Astrocyte (in vitro differentiated cells and primary cell): ENCODE measurements at regions not wholly inside any gene's neighbourhood (a gene's known extent, or its start where the extent isn't known, plus 50 kb on each side); places are given as distances from the start of the nearest gene placed in this dataset.

ENCODE experiments used
- DNase-seq: peaks from one replicate; pipeline ENCODE4 v3.0.0-alpha.2; 2010; ENCODE audit warnings: low read depth
- FAIRE-seq: peaks from 2 replicates; lab custom pipeline; 2011; peaks lifted over from hg19 to GRCh38; lab: Jason Lieb, UNC
- H2AFZ ChIP-seq: 2 replicates; pipeline ENCODE4 v1.6.0; 2012; ENCODE audit warnings: low read depth, low read length, inconsistent platforms
- H3K27ac ChIP-seq: 2 replicates; pipeline ENCODE4 v1.5.1; 2011; ENCODE audit warnings: low read depth, low read length, inconsistent platforms
- H3K27me3 ChIP-seq: 2 replicates; pipeline ENCODE4 v1.6.0; 2011; ENCODE audit warnings: low read length, inconsistent platforms; ENCODE audit not compliant: insufficient read depth
- H3K36me3 ChIP-seq: 2 replicates; pipeline ENCODE4 v1.5.1; 2011; ENCODE audit warnings: low read length, inconsistent platforms; ENCODE audit not compliant: insufficient read depth
- H3K4me1 ChIP-seq: 2 replicates; pipeline ENCODE4 v1.5.1; 2011; ENCODE audit warnings: low read length, inconsistent platforms; ENCODE audit not compliant: insufficient read depth
- H3K4me2 ChIP-seq: 2 replicates; pipeline ENCODE4 v1.6.0; 2012; ENCODE audit warnings: low read length, inconsistent platforms
- H3K4me3 ChIP-seq: 2 replicates; pipeline ENCODE4 v1.5.1; 2011; ENCODE audit warnings: low read depth, mild to moderate bottlenecking, low read length, inconsistent platforms; ENCODE audit not compliant: insufficient read depth
- H3K79me2 ChIP-seq: 2 replicates; pipeline ENCODE4 v1.6.0; 2012; ENCODE audit warnings: mild to moderate bottlenecking, low read length, inconsistent platforms; ENCODE audit not compliant: insufficient read depth
- H3K9ac ChIP-seq: 2 replicates; pipeline ENCODE4 v1.6.0; 2012; ENCODE audit warnings: mild to moderate bottlenecking, low read length, inconsistent platforms
- H3K9me3 ChIP-seq: 2 replicates; pipeline ENCODE4 v1.5.1; 2012; ENCODE audit warnings: low read depth, mild to moderate bottlenecking, low read length, inconsistent platforms; ENCODE audit not compliant: insufficient read depth
- H4K20me1 ChIP-seq: 2 replicates; pipeline ENCODE4 v1.6.0; 2012; ENCODE audit warnings: low read length, inconsistent platforms; ENCODE audit not compliant: insufficient read depth
- H3K27ac Mint-ChIP-seq: one replicate; pipeline ENCODE4 v1.8.0; 2021; ENCODE audit warnings: mild to moderate bottlenecking, mixed read lengths; ENCODE audit not compliant: unreplicated experiment
- H3K27me3 Mint-ChIP-seq: one replicate; pipeline ENCODE4 v1.8.0; 2021; ENCODE audit warnings: low read depth, mixed read lengths; ENCODE audit not compliant: unreplicated experiment
- H3K36me3 Mint-ChIP-seq: one replicate; pipeline ENCODE4 v1.8.0; 2021; ENCODE audit warnings: low read depth, mixed read lengths; ENCODE audit not compliant: unreplicated experiment
- H3K4me1 Mint-ChIP-seq: one replicate; pipeline ENCODE4 v1.8.0; 2021; ENCODE audit warnings: low read depth, mixed read lengths; ENCODE audit not compliant: unreplicated experiment
- H3K4me3 Mint-ChIP-seq: one replicate; pipeline ENCODE4 v1.8.0; 2021; ENCODE audit warnings: mild to moderate bottlenecking, moderate library complexity, mixed read lengths; ENCODE audit not compliant: unreplicated experiment
- H3K9me3 Mint-ChIP-seq: one replicate; pipeline ENCODE4 v1.8.0; 2021; ENCODE audit warnings: mild to moderate bottlenecking, mixed read lengths; ENCODE audit not compliant: unreplicated experiment
- EZH2 ChIP-seq: IDR thresholded peaks from 2 replicates; pipeline ENCODE4 v1.6.1; 2012; ENCODE audit warnings: mild to moderate bottlenecking, low read length, inconsistent platforms; ENCODE audit not compliant: insufficient read depth
- TF ChIP-seq, protein P1 (sequence below): IDR thresholded peaks from 2 replicates; pipeline ENCODE4 v1.5.1; 2011; ENCODE audit warnings: low read depth, mild to moderate bottlenecking, inconsistent platforms, low read length, moderate library complexity; ENCODE audit not compliant: insufficient read depth

DNA sequence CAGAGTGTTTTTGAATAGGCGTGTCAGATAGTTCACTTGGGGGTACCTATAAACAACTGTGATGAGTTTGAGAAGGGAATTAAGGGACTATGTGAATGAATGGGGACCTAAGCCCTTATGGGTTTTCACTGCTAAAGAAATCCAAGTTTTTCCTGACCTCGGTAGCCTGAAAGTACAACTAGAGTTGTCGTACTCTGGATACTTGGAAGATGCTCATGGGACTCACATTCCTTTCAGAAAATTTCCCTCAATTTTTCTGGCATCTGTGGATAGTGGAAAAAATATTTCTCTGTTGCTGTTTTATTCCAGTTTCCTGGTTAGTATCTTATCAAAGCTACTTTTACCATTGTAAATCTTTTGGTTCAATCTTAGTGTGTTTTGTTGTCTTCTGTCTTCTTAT is 1112.3 kb upstream of the SEMA6A start:
- no peak overlapping the region for H3K4me3 Mint-ChIP-seq
- Histone ChIP-seq H3K4me3 (no peak overlapping the region), H3K79me2 (no peaks in the 10 kb centered on the region), H3K36me3 (no peaks in the 10 kb centered on the region), H3K4me2 (no peak overlapping the region), H3K27ac (no peak overlapping the region), H3K4me1 (peaks cover 4% of the 10 kb centered on the region), H3K9me3 (no peaks in the 10 kb centered on the region), H3K27me3 (no peaks in the 10 kb centered on the region), H4K20me1 (no peaks in the 10 kb centered on the region), H2AFZ (no peak overlapping the region), H3K9ac (no peak overlapping the region)
- no peaks in the 10 kb centered on the region for H3K9me3 Mint-ChIP-seq
- TF ChIP-seq, protein P1, sequence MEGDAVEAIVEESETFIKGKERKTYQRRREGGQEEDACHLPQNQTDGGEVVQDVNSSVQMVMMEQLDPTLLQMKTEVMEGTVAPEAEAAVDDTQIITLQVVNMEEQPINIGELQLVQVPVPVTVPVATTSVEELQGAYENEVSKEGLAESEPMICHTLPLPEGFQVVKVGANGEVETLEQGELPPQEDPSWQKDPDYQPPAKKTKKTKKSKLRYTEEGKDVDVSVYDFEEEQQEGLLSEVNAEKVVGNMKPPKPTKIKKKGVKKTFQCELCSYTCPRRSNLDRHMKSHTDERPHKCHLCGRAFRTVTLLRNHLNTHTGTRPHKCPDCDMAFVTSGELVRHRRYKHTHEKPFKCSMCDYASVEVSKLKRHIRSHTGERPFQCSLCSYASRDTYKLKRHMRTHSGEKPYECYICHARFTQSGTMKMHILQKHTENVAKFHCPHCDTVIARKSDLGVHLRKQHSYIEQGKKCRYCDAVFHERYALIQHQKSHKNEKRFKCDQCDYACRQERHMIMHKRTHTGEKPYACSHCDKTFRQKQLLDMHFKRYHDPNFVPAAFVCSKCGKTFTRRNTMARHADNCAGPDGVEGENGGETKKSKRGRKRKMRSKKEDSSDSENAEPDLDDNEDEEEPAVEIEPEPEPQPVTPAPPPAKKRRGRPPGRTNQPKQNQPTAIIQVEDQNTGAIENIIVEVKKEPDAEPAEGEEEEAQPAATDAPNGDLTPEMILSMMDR, result no peak
- no peak for TF ChIP-seq EZH2
- H3K4me1 Mint-ChIP-seq, result peaks cover 14% of the 10 kb centered on the region
- H3K27me3 Mint-ChIP-seq, result no peaks in the 10 kb centered on the region
- H3K36me3 Mint-ChIP-seq, result no peaks in the 10 kb centered on the region
- FAIRE-seq (no peak), DNase-seq (no peak)
- no peak overlapping the region for H3K27ac Mint-ChIP-seq

DNA sequence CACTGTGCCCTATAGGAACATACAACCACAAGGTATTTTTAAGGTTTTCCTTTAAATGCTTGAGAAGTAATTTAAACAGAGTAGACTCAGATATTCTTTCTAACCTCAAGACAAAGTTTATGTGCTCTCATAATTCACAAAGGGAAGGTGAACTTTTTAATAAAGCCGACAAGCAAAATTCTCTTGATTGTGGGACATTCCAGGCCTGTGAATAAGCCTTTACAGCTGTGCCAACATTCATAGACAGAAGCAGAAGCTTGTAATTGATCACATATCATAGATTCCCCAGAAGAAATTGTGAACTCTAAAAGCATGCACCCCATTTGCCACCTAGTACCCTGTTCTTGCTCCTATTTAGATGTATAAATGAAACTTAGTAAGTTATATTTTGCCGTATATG is 1107.8 kb upstream of the SEMA6A start:
- H3K27ac ChIP-seq, result no peak overlapping the region
- Mint-ChIP-seq H3K9me3 (no peaks in the 10 kb centered on the region), H3K36me3 (no peaks in the 10 kb centered on the region), H3K4me1 (peaks cover 35% of the 10 kb centered on the region), H3K27ac (peak overlapping the region; percentile 19), H3K27me3 (no peaks in the 10 kb centered on the region), H3K4me3 (no peak overlapping the region)
- H2AFZ ChIP-seq, result no peak overlapping the region
- no peak overlapping the region for H3K4me2 ChIP-seq
- no peak overlapping the region for H3K4me3 ChIP-seq
- TF ChIP-seq, protein P1, result no peak
- no peak for TF ChIP-seq EZH2
- peaks cover 4% of the 10 kb centered on the region for H3K4me1 ChIP-seq
- DNase-seq (peak; percentile 4), FAIRE-seq (no peak)
- no peaks in the 10 kb centered on the region for H3K79me2 ChIP-seq
- no peaks in the 10 kb centered on the region for H4K20me1 ChIP-seq
- H3K9me3 ChIP-seq, result no peaks in the 10 kb centered on the region
- H3K27me3 ChIP-seq, result no peaks in the 10 kb centered on the region
- no peak overlapping the region for H3K9ac ChIP-seq
- no peaks in the 10 kb centered on the region for H3K36me3 ChIP-seq

DNA sequence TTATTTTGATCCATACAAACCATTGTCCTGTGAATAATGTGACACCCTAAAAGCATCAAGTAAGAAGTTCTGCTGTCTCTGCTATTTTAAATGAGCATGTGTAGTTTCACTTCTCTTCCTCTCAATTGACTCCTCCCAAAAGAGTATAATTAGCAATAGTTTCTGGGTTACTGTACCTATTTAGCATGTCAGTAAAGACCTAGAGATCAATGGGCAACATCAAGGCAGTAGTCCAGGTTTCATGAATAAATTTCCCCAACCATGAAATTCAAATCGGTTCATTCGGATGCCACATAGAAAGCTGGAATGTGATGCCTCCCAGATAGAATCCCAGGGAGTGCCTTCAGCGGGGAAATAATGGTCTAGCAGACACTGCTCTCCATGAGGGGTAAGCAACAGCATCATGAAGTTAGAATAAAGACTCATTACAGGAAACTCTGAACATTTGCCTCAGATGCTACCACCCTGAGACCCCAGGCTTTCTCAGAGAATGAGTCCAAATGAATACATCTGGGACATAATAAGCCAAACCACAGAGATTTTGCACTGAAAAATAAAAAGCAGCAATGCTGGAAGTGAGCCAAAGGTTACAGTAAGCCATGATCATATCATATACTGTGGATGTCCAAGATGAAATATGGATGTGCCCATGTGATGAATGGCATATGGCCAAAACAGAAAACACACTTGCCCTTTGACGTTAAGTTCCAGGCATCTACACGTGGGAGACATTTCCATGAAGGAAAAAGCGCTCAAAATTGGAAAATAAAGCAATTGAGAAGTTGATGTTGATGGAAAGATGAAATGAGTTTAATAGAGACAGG is 1107.0 kb upstream of the SEMA6A start:
- H3K27ac Mint-ChIP-seq, result no peak overlapping the region
- no peaks in the 10 kb centered on the region for H3K27me3 Mint-ChIP-seq
- Histone ChIP-seq H2AFZ (no peak overlapping the region), H3K36me3 (no peaks in the 10 kb centered on the region), H3K4me1 (peaks cover 4% of the 10 kb centered on the region), H3K9ac (no peak overlapping the region), H3K4me2 (peak overlapping the region; percentile 35), H3K27ac (no peak overlapping the region), H3K27me3 (no peaks in the 10 kb centered on the region), H3K4me3 (no peak overlapping the region), H3K9me3 (no peaks in the 10 kb centered on the region), H3K79me2 (no peaks in the 10 kb centered on the region), H4K20me1 (no peaks in the 10 kb centered on the region)
- DNase-seq (no peak), FAIRE-seq (no peak)
- TF ChIP-seq, protein P1, result no peak
- no peak for TF ChIP-seq EZH2
- H3K9me3 Mint-ChIP-seq, result no peaks in the 10 kb centered on the region
- H3K36me3 Mint-ChIP-seq, result no peaks in the 10 kb centered on the region
- no peak overlapping the region for H3K4me3 Mint-ChIP-seq
- peaks cover 35% of the 10 kb centered on the region for H3K4me1 Mint-ChIP-seq
